GM23338 (cell line): ENCODE measurements at regions not wholly inside any gene's neighbourhood (a gene's known extent, or its start where the extent isn't known, plus 50 kb on each side); places are given as distances from the start of the nearest gene placed in this dataset.

Experiments
- ATAC-seq: fragments of 200-7000 bp; cut with Tn5 transposase; 3 replicates; pipeline ENCODE4 v1.9.1; 2020
- DNase-seq: peaks from one replicate; pipeline ENCODE4 v3.0.0-alpha.2; 2015; ENCODE audit warnings: low spot score
- H2AFZ ChIP-seq: fragments of 200-600 bp; sonication (generic); 2 replicates; pipeline ENCODE4 v1.8.0; 2016; ENCODE audit warnings: antibody characterized with exemption, mild to moderate bottlenecking, moderate library complexity
- H3F3A ChIP-seq: fragments of 200-600 bp; sonication (generic); replicated peaks from 2 replicates; pipeline ENCODE4 v1.8.0; 2017; ENCODE audit warnings: antibody characterized with exemption, mixed run types, low read depth
- H3K27ac ChIP-seq: fragments of 200-600 bp; sonication (generic); 2 replicates; pipeline ENCODE4 v1.6.1; 2016; ENCODE audit warnings: low read depth
- H3K27me3 ChIP-seq: fragments of 200-600 bp; sonication (generic); 2 replicates; pipeline ENCODE4 v1.8.0; 2016; ENCODE audit warnings: mild to moderate bottlenecking, mixed run types, moderate library complexity; ENCODE audit not compliant: insufficient read depth
- H3K36me3 ChIP-seq: fragments of 200-600 bp; sonication (generic); 2 replicates; pipeline ENCODE4 v1.8.0; 2016; ENCODE audit warnings: mild to moderate bottlenecking; ENCODE audit not compliant: insufficient read depth
- H3K4me1 ChIP-seq: fragments of 200-600 bp; sonication (generic); 2 replicates; pipeline ENCODE4 v1.8.0; 2016; ENCODE audit warnings: mild to moderate bottlenecking, moderate library complexity; ENCODE audit not compliant: insufficient read depth
- H3K4me2 ChIP-seq: fragments of 200-600 bp; sonication (generic); 2 replicates; pipeline ENCODE4 v1.7.1; 2017; ENCODE audit warnings: mixed run types
- H3K4me3 ChIP-seq: fragments of 200-600 bp; sonication (generic); 2 replicates; pipeline ENCODE4 v1.6.1; 2016; ENCODE audit warnings: mixed run types
- H3K79me2 ChIP-seq: fragments of 200-600 bp; sonication (generic); replicated peaks from 2 replicates; pipeline ENCODE4 v1.8.0; 2017; ENCODE audit warnings: mild to moderate bottlenecking; ENCODE audit not compliant: insufficient read depth
- H3K9me2 ChIP-seq: fragments of 200-600 bp; sonication (generic); 2 replicates; pipeline ENCODE4 v1.8.0; 2017; ENCODE audit not compliant: insufficient read depth
- H4K20me1 ChIP-seq: fragments of 200-600 bp; sonication (generic); replicated peaks from 2 replicates; pipeline ENCODE4 v1.8.0; 2017; ENCODE audit warnings: mild to moderate bottlenecking; ENCODE audit not compliant: insufficient read depth
- H3K27ac Mint-ChIP-seq: 2 replicates; pipeline ENCODE4 v1.8.0; 2020; ENCODE audit warnings: inconsistent platforms, mild to moderate bottlenecking, moderate library complexity, mixed read lengths
- H3K27me3 Mint-ChIP-seq: 3 replicates; pipeline ENCODE4 v1.8.0; 2022; ENCODE audit warnings: low read depth, mild to moderate bottlenecking, moderate library complexity, mixed read lengths, inconsistent platforms; ENCODE audit not compliant: insufficient read depth, poor library complexity
- H3K36me3 Mint-ChIP-seq: 3 replicates; pipeline ENCODE4 v1.8.0; 2021; ENCODE audit warnings: low read depth, mild to moderate bottlenecking, inconsistent platforms, moderate library complexity, mixed read lengths
- H3K4me1 Mint-ChIP-seq: 3 replicates; pipeline ENCODE4 v1.8.0; 2020; ENCODE audit warnings: mild to moderate bottlenecking, inconsistent platforms, mixed read lengths
- H3K4me3 Mint-ChIP-seq: 3 replicates; pipeline ENCODE4 v1.8.0; 2021; ENCODE audit warnings: moderate library complexity, mild to moderate bottlenecking, inconsistent platforms, mixed read lengths
- H3K9me3 Mint-ChIP-seq: 3 replicates; pipeline ENCODE4 v1.8.0; 2020; ENCODE audit warnings: moderate library complexity, mild to moderate bottlenecking, inconsistent platforms, mixed read lengths
- EZH2phosphoT487 ChIP-seq: fragments of 200-600 bp; sonication (generic); IDR thresholded peaks from one replicate; pipeline ENCODE4 v1.8.1; 2018; ENCODE audit warnings: antibody characterized with exemption; ENCODE audit not compliant: unreplicated experiment
- JUNB ChIP-seq: IDR thresholded peaks from one replicate; pipeline ENCODE4 v1.6.1; 2016; ENCODE audit warnings: antibody characterized with exemption; ENCODE audit not compliant: unreplicated experiment
- POLR2AphosphoS5 ChIP-seq: IDR thresholded peaks from 2 replicates; pipeline ENCODE4 v1.6.1; 2016; ENCODE audit warnings: antibody characterized with exemption, low read depth
- STAT1 ChIP-seq: IDR thresholded peaks from one replicate; pipeline ENCODE4 v1.6.1; 2016; ENCODE audit warnings: antibody characterized with exemption; ENCODE audit not compliant: unreplicated experiment
- ZNF114 ChIP-seq: fragments of 250-450 bp; sonication (Bioruptor Pico); IDR thresholded peaks from 2 replicates; pipeline ENCODE4 v1.5.0; 2020; ENCODE audit warnings: mild to moderate bottlenecking, moderate library complexity
- ZNF331 ChIP-seq: fragments of 250-450 bp; sonication (Bioruptor Pico); IDR thresholded peaks from 2 replicates; pipeline ENCODE4 v1.5.0; 2020; ENCODE audit warnings: low read depth, mild to moderate bottlenecking, moderate library complexity
- TF ChIP-seq, protein P1 (sequence below), 2 experiments: fragments of 200-600 bp in 1 of 2; sonication (generic) in 1 of 2; conservative IDR thresholded peaks; 2 replicates each; pipeline versions ENCODE4 v1.5.1 to v1.6.1; 2016 to 2017; ENCODE audit warnings: antibody characterized with exemption in 2 of 2, low read depth in 2 of 2, mild to moderate bottlenecking in 2 of 2, moderate library complexity in 1 of 2

DNA sequence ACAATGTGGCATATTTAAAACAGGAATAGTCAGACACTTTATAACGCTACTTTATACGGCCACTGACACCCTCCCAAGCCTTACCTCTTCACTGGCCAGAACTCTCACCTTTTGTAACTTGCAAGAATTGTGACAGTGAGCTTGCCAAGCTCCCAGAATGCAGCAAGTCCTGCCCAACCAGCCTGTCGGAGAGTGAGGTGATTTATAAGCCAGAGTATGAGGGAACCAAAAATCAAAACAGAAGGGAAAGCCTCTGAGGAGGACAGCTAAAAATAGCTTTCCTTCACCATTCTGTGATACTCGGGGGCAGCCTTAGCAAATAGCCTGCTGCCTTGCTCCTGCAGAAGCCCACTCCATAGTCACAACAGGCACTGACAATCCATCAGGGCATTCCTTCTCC lies 229.7 kb downstream of the FAM76B start:
- no peak overlapping the region for H3K27ac ChIP-seq
- no peaks in the 10 kb centered on the region for H3K36me3 ChIP-seq
- peaks cover 29% of the 10 kb centered on the region for H3K9me2 ChIP-seq
- Mint-ChIP-seq H3K4me3 (no peak overlapping the region), H3K27me3 (peaks cover 9% of the 10 kb centered on the region), H3K4me1 (peaks cover 15% of the 10 kb centered on the region; the same call in 2 of the 3 replicates), H3K9me3 (no peaks in the 10 kb centered on the region; the same call in 2 of the 3 replicates), H3K27ac (no peak overlapping the region), H3K36me3 (no peaks in the 10 kb centered on the region)
- H3K79me2 ChIP-seq: no peaks in the 10 kb centered on the region
- no peaks in the 10 kb centered on the region for H3F3A ChIP-seq
- H3K4me1 ChIP-seq: no peaks in the 10 kb centered on the region
- H3K4me2 ChIP-seq: no peak overlapping the region
- H3K27me3 ChIP-seq: no peaks in the 10 kb centered on the region
- DNase-seq (no peak), ATAC-seq (no peak)
- no peak overlapping the region for H3K4me3 ChIP-seq
- no peaks in the 10 kb centered on the region for H4K20me1 ChIP-seq
- no peak for TF ChIP-seq JUNB
- TF ChIP-seq ZNF114: no peak
- TF ChIP-seq EZH2phosphoT487: no peak
- no peak for TF ChIP-seq ZNF331 (CRISPR knock-in tag)
- TF ChIP-seq, protein P1, sequence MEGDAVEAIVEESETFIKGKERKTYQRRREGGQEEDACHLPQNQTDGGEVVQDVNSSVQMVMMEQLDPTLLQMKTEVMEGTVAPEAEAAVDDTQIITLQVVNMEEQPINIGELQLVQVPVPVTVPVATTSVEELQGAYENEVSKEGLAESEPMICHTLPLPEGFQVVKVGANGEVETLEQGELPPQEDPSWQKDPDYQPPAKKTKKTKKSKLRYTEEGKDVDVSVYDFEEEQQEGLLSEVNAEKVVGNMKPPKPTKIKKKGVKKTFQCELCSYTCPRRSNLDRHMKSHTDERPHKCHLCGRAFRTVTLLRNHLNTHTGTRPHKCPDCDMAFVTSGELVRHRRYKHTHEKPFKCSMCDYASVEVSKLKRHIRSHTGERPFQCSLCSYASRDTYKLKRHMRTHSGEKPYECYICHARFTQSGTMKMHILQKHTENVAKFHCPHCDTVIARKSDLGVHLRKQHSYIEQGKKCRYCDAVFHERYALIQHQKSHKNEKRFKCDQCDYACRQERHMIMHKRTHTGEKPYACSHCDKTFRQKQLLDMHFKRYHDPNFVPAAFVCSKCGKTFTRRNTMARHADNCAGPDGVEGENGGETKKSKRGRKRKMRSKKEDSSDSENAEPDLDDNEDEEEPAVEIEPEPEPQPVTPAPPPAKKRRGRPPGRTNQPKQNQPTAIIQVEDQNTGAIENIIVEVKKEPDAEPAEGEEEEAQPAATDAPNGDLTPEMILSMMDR (conservative IDR thresholded peaks at IDR 0.05; ENCODE audit: low read depth in 2 of 2): no peak
- no peak overlapping the region for H2AFZ ChIP-seq

DNA sequence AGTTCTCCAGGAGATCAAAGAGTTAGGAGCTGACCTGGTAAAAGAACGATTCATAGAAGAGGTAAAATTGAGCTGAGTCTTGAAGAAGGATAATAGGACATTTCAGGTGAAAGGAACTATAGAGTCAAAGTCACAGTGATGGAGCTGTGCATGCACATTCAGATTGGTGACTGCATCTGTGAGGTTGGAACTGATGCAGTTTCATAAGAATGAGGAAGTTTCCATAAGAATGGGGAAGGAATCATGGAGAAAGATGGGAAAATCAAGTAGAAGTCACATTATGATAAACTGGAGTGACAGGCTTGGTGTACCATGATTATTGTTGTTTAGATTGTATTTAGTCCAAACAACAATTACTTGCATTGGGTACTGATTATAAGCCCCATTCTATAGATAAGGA lies 232.2 kb downstream of the FAM76B start:
- no peaks in the 10 kb centered on the region for H3K36me3 Mint-ChIP-seq
- no peak overlapping the region for H3K27ac Mint-ChIP-seq
- H3K4me2 ChIP-seq: no peak overlapping the region
- no peak overlapping the region for H3K4me3 Mint-ChIP-seq
- H3K9me3 Mint-ChIP-seq: no peaks in the 10 kb centered on the region; the same call in 2 of the 3 replicates
- H3K4me1 ChIP-seq: no peaks in the 10 kb centered on the region
- no peaks in the 10 kb centered on the region for H3K36me3 ChIP-seq
- no peak overlapping the region for H2AFZ ChIP-seq
- H3F3A ChIP-seq: no peaks in the 10 kb centered on the region
- H3K79me2 ChIP-seq: no peaks in the 10 kb centered on the region
- H3K27ac ChIP-seq: no peak overlapping the region
- peaks cover 21% of the 10 kb centered on the region for H3K9me2 ChIP-seq
- ATAC-seq (no peak), DNase-seq (no peak)
- H4K20me1 ChIP-seq: no peaks in the 10 kb centered on the region
- TF ChIP-seq ZNF114 (no peak), POLR2AphosphoS5 (no peak), ZNF331 (CRISPR knock-in tag) (no peak), STAT1 (no peak)
- no peaks in the 10 kb centered on the region for H3K27me3 ChIP-seq
- H3K27me3 Mint-ChIP-seq: peaks cover 9% of the 10 kb centered on the region
- H3K4me1 Mint-ChIP-seq: peaks cover 15% of the 10 kb centered on the region; the same call in 2 of the 3 replicates
- H3K4me3 ChIP-seq: no peak overlapping the region

DNA sequence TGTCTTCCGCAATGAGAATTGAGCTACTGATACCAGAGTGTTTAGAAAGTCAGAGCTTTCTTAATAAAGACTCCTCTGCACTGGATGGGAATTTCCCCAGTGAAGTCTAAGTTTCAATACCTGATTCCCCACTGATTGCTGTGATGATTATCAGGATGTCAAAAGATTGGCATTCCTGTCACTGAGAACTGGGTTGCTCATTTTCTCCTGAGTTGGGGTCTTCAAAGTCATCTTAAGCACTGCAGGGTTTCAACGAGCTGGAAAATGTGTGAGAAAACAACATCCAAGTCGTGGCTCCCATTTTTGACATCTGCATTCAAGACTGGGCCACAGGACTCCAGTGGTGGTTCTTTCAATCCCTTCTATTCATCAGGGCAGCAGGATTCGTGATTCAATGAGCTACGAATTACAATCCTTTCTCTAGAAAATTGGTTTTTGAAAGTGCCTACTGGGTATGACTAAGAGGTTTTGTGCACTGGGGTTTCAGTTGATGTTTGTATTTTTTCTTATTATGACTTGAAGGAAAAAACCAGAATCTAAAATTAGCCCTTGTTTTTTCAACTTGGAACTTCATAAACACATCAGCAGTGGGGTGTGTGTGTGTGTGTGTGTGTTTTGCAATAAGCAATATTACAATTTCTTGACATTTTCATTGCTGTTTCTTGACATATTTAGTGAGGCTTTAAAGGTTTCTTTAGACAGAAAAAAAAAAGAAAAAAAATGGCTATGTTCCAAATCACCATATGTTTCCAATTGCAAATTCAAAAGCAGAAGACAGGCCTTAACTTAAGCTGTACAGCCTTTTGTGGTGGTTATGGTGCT lies 233.0 kb downstream of the FAM76B start:
- Mint-ChIP-seq H3K27me3 (peaks cover 9% of the 10 kb centered on the region), H3K27ac (peak overlapping the region; percentile 49; the same call in 1 of the 2 replicates), H3K4me1 (peaks cover 15% of the 10 kb centered on the region; the same call in 2 of the 3 replicates), H3K36me3 (no peaks in the 10 kb centered on the region), H3K9me3 (no peaks in the 10 kb centered on the region; the same call in 2 of the 3 replicates), H3K4me3 (no peak overlapping the region)
- no peaks in the 10 kb centered on the region for H3F3A ChIP-seq
- no peaks in the 10 kb centered on the region for H4K20me1 ChIP-seq
- peaks cover 18% of the 10 kb centered on the region for H3K9me2 ChIP-seq
- H3K27me3 ChIP-seq: no peaks in the 10 kb centered on the region
- peak; percentile 2 for DNase-seq
- no peaks in the 10 kb centered on the region for H3K79me2 ChIP-seq
- no peaks in the 10 kb centered on the region for H3K36me3 ChIP-seq
- no peak overlapping the region for H3K4me3 ChIP-seq
- H3K4me1 ChIP-seq: no peaks in the 10 kb centered on the region
- no peak overlapping the region for H3K27ac ChIP-seq
- ATAC-seq: peak; percentile 77
- no peak overlapping the region for H3K4me2 ChIP-seq
- 0 out of 2 replicates have a peak overlapping the region, but pooled peaks have one; percentile 4 for H2AFZ ChIP-seq
- TF ChIP-seq, protein P1 (conservative IDR thresholded peaks at IDR 0.05; ENCODE audit: low read depth in 2 of 2): no peak
